H9 (cell line): ENCODE measurements at regions not wholly inside any gene's neighbourhood (a gene's known extent, or its start where the extent isn't known, plus 50 kb on each side); places are given as distances from the start of the nearest gene placed in this dataset.
"Not testable (repeated sequence)": the region's sequence is repeated elsewhere in the genome, so short reads cannot be mapped to it uniquely, and the experiment has no call there.

ENCODE experiments used
- DNase-seq: peaks from one replicate; pipeline ENCODE4 v3.0.0-alpha.2; 2017
- H2AFZ ChIP-seq: one replicate; pipeline ENCODE4 v1.6.1; 2013; ENCODE audit warnings: mild to moderate bottlenecking, low read length, control low read depth, moderate library complexity
- H2AK5ac ChIP-seq: 2 replicates; pipeline ENCODE4 v1.6.1; 2013; ENCODE audit warnings: low read length, control low read depth, mixed read lengths; ENCODE audit not compliant: insufficient read length
- H2BK120ac ChIP-seq: one replicate; pipeline ENCODE4 v1.6.1; 2013; ENCODE audit warnings: low read depth, mild to moderate bottlenecking, low read length, control low read depth, inconsistent platforms; ENCODE audit not compliant: poor library complexity, severe bottlenecking
- H2BK12ac ChIP-seq: 2 replicates; pipeline ENCODE4 v1.6.1; 2013; ENCODE audit warnings: low read length, control low read depth, mixed read lengths, low read depth; ENCODE audit not compliant: insufficient read length
- H2BK15ac ChIP-seq: 2 replicates; pipeline ENCODE4 v1.6.1; 2013; ENCODE audit warnings: low read depth, low read length, control low read depth
- H2BK20ac ChIP-seq: one replicate; pipeline ENCODE4 v1.6.1; 2013; ENCODE audit warnings: low read depth, mild to moderate bottlenecking, low read length, control low read depth, inconsistent platforms; ENCODE audit not compliant: poor library complexity, severe bottlenecking
- H2BK5ac ChIP-seq: 2 replicates; pipeline ENCODE4 v1.6.1; 2013; ENCODE audit warnings: low read length, control low read depth, mixed read lengths; ENCODE audit not compliant: insufficient read length
- H3K14ac ChIP-seq: 2 replicates; pipeline ENCODE4 v1.6.1; 2013; ENCODE audit warnings: low read length, control low read depth; ENCODE audit not compliant: insufficient read depth
- H3K18ac ChIP-seq: 2 replicates; pipeline ENCODE4 v1.6.1; 2013; ENCODE audit warnings: low read depth, mild to moderate bottlenecking, mixed read lengths, low read length, control low read depth; ENCODE audit not compliant: insufficient read length
- H3K23ac ChIP-seq: 2 replicates; pipeline ENCODE4 v1.6.1; 2013; ENCODE audit warnings: low read length, control low read depth, mixed read lengths, low read depth; ENCODE audit not compliant: insufficient read length
- H3K23me2 ChIP-seq: 2 replicates; pipeline ENCODE4 v1.6.1; 2013; ENCODE audit warnings: low read depth, mild to moderate bottlenecking, mixed read lengths, low read length, control low read depth; ENCODE audit not compliant: insufficient read length, poor library complexity, severe bottlenecking
- H3K27ac ChIP-seq: 2 replicates; pipeline ENCODE4 v1.5.1; 2013; ENCODE audit warnings: low read length, control low read depth, mixed read lengths, low read depth; ENCODE audit not compliant: insufficient read length
- H3K27me3 ChIP-seq: 2 replicates; pipeline ENCODE4 v1.6.1; 2013; ENCODE audit warnings: low read length, control low read depth, inconsistent platforms; ENCODE audit not compliant: insufficient read depth
- H3K4ac ChIP-seq: 2 replicates; pipeline ENCODE4 v1.6.1; 2013; ENCODE audit warnings: low read depth, mild to moderate bottlenecking, control low read depth, inconsistent platforms, low read length, moderate library complexity
- H3K4me1 ChIP-seq: 2 replicates; pipeline ENCODE4 v1.6.1; 2013; ENCODE audit warnings: low read length, control low read depth, inconsistent platforms; ENCODE audit not compliant: insufficient read depth
- H3K4me2 ChIP-seq: 2 replicates; pipeline ENCODE4 v1.6.1; 2013; ENCODE audit warnings: low read length, control low read depth, mixed read lengths; ENCODE audit not compliant: insufficient read length, insufficient read depth
- H3K56ac ChIP-seq: 2 replicates; pipeline ENCODE4 v1.6.1; 2013; ENCODE audit warnings: low read depth, mild to moderate bottlenecking, mixed read lengths, low read length, control low read depth; ENCODE audit not compliant: insufficient read length
- H3K79me1 ChIP-seq: 2 replicates; pipeline ENCODE4 v1.6.1; 2013; ENCODE audit warnings: low read depth, mild to moderate bottlenecking, moderate library complexity, low read length, control low read depth, inconsistent platforms; ENCODE audit not compliant: insufficient read depth, poor library complexity, severe bottlenecking
- H3K79me2 ChIP-seq: 2 replicates; pipeline ENCODE4 v1.6.1; 2013; ENCODE audit warnings: low read length, control low read depth, inconsistent platforms; ENCODE audit not compliant: insufficient read depth
- H3K9ac ChIP-seq: 2 replicates; pipeline ENCODE4 v1.6.1; 2013; ENCODE audit warnings: low read length, control low read depth, mixed read lengths; ENCODE audit not compliant: insufficient read length; ENCODE audit errors: extremely low read depth
- H3K9me3 ChIP-seq: one replicate; pipeline ENCODE4 v1.6.1; 2013; ENCODE audit warnings: low read depth, low read length, inconsistent platforms; ENCODE audit not compliant: control insufficient read depth
- H3T11ph ChIP-seq: one replicate; pipeline ENCODE4 v1.6.1; 2013; ENCODE audit warnings: mild to moderate bottlenecking, low read length, control low read depth, inconsistent platforms
- H4K20me1 ChIP-seq: one replicate; pipeline ENCODE4 v1.6.1; 2013; ENCODE audit not compliant: control insufficient read depth, insufficient read length, insufficient read depth
- H4K5ac ChIP-seq: 2 replicates; pipeline ENCODE4 v1.6.1; 2013; ENCODE audit warnings: low read depth, mild to moderate bottlenecking, mixed read lengths, low read length, control low read depth; ENCODE audit not compliant: insufficient read length
- H4K8ac ChIP-seq: replicated peaks from 2 replicates; pipeline ENCODE4 v1.6.1; 2013; ENCODE audit warnings: low read length, control low read depth, mixed read lengths, low read depth; ENCODE audit not compliant: insufficient read length
- H4K91ac ChIP-seq: 2 replicates; pipeline ENCODE4 v1.6.1; 2013; ENCODE audit warnings: low read depth, mild to moderate bottlenecking, moderate library complexity, mixed read lengths, low read length, control low read depth; ENCODE audit not compliant: insufficient read length
- H3K27ac Mint-ChIP-seq, 3 experiments: 2 replicates in 2 of 3; 3 replicates in 1 of 3; pipeline ENCODE4 v1.8.0; 2020 to 2021; ENCODE audit warnings: mixed read lengths in 3 of 3, mild to moderate bottlenecking in 1 of 3, moderate library complexity in 1 of 3
- H3K27me3 Mint-ChIP-seq: 2 replicates; pipeline ENCODE4 v1.8.0; 2021; ENCODE audit warnings: low read depth, mild to moderate bottlenecking, moderate library complexity, mixed read lengths
- H3K36me3 Mint-ChIP-seq, 3 experiments: 2 replicates in 2 of 3; 3 replicates in 1 of 3; pipeline ENCODE4 v1.8.0; 2020 to 2021; ENCODE audit warnings: low read depth in 3 of 3, mixed read lengths in 3 of 3; ENCODE audit not compliant: insufficient read depth in 1 of 3
- H3K4me1 Mint-ChIP-seq, 2 experiments: 2 replicates each; pipeline ENCODE4 v1.8.0; 2020; ENCODE audit warnings: mixed read lengths in 2 of 2
- H3K4me3 Mint-ChIP-seq, 2 experiments: 2 replicates in 1 of 2; 3 replicates in 1 of 2; pipeline ENCODE4 v1.8.0; 2020 to 2021; ENCODE audit warnings: mild to moderate bottlenecking in 2 of 2, mixed read lengths in 2 of 2, moderate library complexity in 1 of 2
- H3K9me3 Mint-ChIP-seq, 2 experiments: 2 replicates in 1 of 2; 3 replicates in 1 of 2; pipeline ENCODE4 v1.8.0; 2020; ENCODE audit warnings: mild to moderate bottlenecking in 2 of 2, mixed read lengths in 2 of 2, moderate library complexity in 1 of 2
- WGBS: extraction: QIAGEN DNeasy Blood & Tissue Kit; methylation state at CpG from one replicate; pipeline ENCODE4 v1.1.7; 2013; ENCODE audit warnings: missing lambda C conversion rate, low lambda C conversion rate, mixed read lengths; ENCODE audit not compliant: insufficient read length; ENCODE audit errors: extremely low coverage; 5-methylcytosine and 5-hydroxymethylcytosine counted together
- TF ChIP-seq, protein P1 (sequence below): fragments of 200-600 bp; sonication (generic); conservative IDR thresholded peaks from 3 replicates; pipeline ENCODE4 v1.8.0; 2021; ENCODE audit warnings: antibody characterized with exemption, mild to moderate bottlenecking

DNA sequence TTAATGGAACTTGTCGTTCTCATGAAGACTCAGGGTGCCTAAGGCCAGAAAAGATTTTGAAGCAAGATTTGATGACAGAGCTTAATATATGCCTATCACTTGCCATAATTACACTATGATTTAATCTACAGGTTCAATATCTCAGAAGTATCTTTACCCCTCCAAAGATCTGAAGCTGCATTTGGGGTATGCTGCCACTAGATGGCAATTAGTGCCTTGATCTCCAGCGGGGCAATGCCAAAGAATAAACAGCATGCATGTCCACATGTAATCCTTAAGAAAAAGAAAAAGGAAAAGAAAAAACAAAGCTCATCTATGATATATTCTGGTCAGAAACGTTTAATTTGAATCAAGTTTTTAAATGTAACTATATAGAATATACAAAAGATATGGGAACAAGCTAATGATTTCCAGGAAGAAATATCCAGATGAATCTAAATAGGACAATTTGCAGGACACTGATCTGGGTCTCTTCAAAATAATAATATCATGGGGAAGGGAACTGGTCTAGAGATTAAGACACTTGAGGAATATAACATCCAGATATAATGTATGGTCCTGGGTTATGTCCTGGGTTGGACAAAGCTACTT, 55.0 kb upstream of the SOX14 start:
- no peak overlapping the region for H3K56ac ChIP-seq
- H3K4me1 Mint-ChIP-seq = no peaks in the 10 kb centered on the region
- H4K20me1 ChIP-seq = no peaks in the 10 kb centered on the region
- H3K14ac ChIP-seq = no peak overlapping the region
- H4K8ac ChIP-seq = no peak overlapping the region
- no peaks in the 10 kb centered on the region for H3K23me2 ChIP-seq
- TF ChIP-seq, protein P1, sequence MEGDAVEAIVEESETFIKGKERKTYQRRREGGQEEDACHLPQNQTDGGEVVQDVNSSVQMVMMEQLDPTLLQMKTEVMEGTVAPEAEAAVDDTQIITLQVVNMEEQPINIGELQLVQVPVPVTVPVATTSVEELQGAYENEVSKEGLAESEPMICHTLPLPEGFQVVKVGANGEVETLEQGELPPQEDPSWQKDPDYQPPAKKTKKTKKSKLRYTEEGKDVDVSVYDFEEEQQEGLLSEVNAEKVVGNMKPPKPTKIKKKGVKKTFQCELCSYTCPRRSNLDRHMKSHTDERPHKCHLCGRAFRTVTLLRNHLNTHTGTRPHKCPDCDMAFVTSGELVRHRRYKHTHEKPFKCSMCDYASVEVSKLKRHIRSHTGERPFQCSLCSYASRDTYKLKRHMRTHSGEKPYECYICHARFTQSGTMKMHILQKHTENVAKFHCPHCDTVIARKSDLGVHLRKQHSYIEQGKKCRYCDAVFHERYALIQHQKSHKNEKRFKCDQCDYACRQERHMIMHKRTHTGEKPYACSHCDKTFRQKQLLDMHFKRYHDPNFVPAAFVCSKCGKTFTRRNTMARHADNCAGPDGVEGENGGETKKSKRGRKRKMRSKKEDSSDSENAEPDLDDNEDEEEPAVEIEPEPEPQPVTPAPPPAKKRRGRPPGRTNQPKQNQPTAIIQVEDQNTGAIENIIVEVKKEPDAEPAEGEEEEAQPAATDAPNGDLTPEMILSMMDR = peak; percentile 87
- H2BK120ac ChIP-seq = no peak overlapping the region
- no peaks in the 10 kb centered on the region for H3K36me3 Mint-ChIP-seq
- H3K27ac Mint-ChIP-seq = no peak overlapping the region
- H3K18ac ChIP-seq = no peak overlapping the region
- no peak overlapping the region for H3K23ac ChIP-seq
- no peaks in the 10 kb centered on the region for H3K79me1 ChIP-seq
- no peak overlapping the region for H2BK12ac ChIP-seq
- no peak overlapping the region for H2AK5ac ChIP-seq
- H3K27me3 ChIP-seq = no peaks in the 10 kb centered on the region
- no peaks in the 10 kb centered on the region for H3K9me3 Mint-ChIP-seq
- H3K9ac ChIP-seq = no peak overlapping the region
- no peak overlapping the region for H3K4me2 ChIP-seq
- H2BK15ac ChIP-seq = no peak overlapping the region
- no CpG with 5 or more reads among the region's 3 CpGs for WGBS
- no peak overlapping the region for H2BK20ac ChIP-seq
- H3K79me2 ChIP-seq = no peaks in the 10 kb centered on the region
- H3K4me1 ChIP-seq = no peaks in the 10 kb centered on the region
- no peaks in the 10 kb centered on the region for H3K9me3 ChIP-seq
- no peak overlapping the region for H2BK5ac ChIP-seq
- no peak overlapping the region for H3K4me3 Mint-ChIP-seq
- no peak overlapping the region for H4K5ac ChIP-seq
- H3K27ac ChIP-seq = no peak overlapping the region
- peaks cover 15% of the 10 kb centered on the region for H3K27me3 Mint-ChIP-seq
- H2AFZ ChIP-seq = no peak overlapping the region
- no peak overlapping the region for H4K91ac ChIP-seq
- DNase-seq = no peak
- no peak overlapping the region for H3T11ph ChIP-seq
- no peak overlapping the region for H3K4ac ChIP-seq

DNA sequence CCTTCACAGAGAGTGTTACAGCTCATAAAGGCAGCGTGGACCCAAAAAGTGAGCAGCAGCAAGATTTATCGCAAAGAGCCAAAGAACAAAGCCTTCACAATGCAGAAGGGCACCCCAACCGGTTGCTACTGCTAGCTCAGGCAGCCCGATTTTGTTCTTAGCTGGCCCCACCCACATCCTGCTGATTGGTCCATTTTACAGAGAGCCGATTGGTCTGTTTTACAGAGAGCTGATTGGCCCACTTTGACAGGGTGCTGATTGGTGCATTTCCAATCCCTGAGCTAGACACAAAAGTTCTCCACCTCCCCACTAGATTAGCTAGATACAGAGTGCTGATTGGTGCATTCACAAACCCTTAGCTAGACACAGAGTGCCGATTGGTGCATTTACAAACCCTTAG, 50.1 kb upstream of the SOX14 start:
- not testable (repeated sequence) for H2AK5ac ChIP-seq, H3K79me1 ChIP-seq, H3K56ac ChIP-seq, H3K14ac ChIP-seq, H3K9me3 Mint-ChIP-seq, H3K4me3 Mint-ChIP-seq, H4K8ac ChIP-seq, H3K36me3 Mint-ChIP-seq, H2BK120ac ChIP-seq, H2BK15ac ChIP-seq, H3T11ph ChIP-seq, H3K23me2 ChIP-seq, H3K9ac ChIP-seq, H3K4me2 ChIP-seq, H3K9me3 ChIP-seq, H3K4ac ChIP-seq, H3K4me1 Mint-ChIP-seq, H2BK20ac ChIP-seq, H3K27ac Mint-ChIP-seq, H3K18ac ChIP-seq, DNase-seq, H2BK12ac ChIP-seq, H3K27me3 ChIP-seq, H3K4me1 ChIP-seq, H2AFZ ChIP-seq, H4K5ac ChIP-seq, H3K27ac ChIP-seq, H2BK5ac ChIP-seq, H4K20me1 ChIP-seq, H3K79me2 ChIP-seq, H4K91ac ChIP-seq, H3K23ac ChIP-seq
- peaks cover 18% of the 10 kb centered on the region for H3K27me3 Mint-ChIP-seq
- no CpG with 5 or more reads among the region's 6 CpGs for WGBS
